Erythroblast (primary cell): ENCODE measurements at regions not wholly inside any gene's neighbourhood (a gene's known extent, or its start where the extent isn't known, plus 50 kb on each side); places are given as distances from the start of the nearest gene placed in this dataset.

Experiments
- GATA1 ChIP-seq: IDR thresholded peaks from 2 replicates; pipeline ENCODE4 v1.6.1; 2011; ENCODE audit warnings: low read depth, mild to moderate bottlenecking, control low read depth, low read length, moderate library complexity
- POLR2A ChIP-seq: IDR thresholded peaks from 2 replicates; pipeline ENCODE4 v1.6.1; 2011; ENCODE audit warnings: mild to moderate bottlenecking, low read length

- no peak for TF ChIP-seq POLR2A
- no peak for TF ChIP-seq GATA1
Observed at GRCh38 chr12:71315328-71315985, 124.1 kb upstream of the LGR5 start.
